Forelimb muscle (tissue), 1 donor: ENCODE measurements at regions not wholly inside any gene's neighbourhood (a gene's known extent, or its start where the extent isn't known, plus 50 kb on each side); places are given as distances from the start of the nearest gene placed in this dataset.
"Not testable (repeated sequence)": the region's sequence is repeated elsewhere in the genome, so short reads cannot be mapped to it uniquely, and the experiment has no call there.

ENCODE experiments used
- DNase-seq: peaks from one replicate; pipeline ENCODE4 v3.0.0-alpha.2; 2013; ENCODE audit warnings: low read depth

DNA sequence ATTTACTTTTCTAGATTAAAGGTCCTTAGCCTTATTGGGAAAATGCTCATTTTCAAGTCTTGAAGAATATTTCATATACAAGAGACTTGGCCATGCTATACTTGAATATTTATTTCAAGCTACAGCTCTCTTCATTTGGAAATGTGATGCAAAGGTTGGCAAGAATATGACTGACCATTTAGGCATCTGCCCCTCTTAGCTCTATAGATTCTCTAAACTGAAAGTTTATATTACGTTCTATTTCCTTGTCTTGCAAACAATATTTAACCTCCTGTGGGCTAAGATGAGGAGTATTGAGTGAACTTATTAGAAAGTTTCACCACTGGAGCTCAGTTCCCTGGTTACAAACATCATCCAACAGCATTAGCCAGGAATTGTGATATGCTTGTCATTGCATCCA, 593.1 kb downstream of the MAT2B start:
- DNase-seq, result no peak

DNA sequence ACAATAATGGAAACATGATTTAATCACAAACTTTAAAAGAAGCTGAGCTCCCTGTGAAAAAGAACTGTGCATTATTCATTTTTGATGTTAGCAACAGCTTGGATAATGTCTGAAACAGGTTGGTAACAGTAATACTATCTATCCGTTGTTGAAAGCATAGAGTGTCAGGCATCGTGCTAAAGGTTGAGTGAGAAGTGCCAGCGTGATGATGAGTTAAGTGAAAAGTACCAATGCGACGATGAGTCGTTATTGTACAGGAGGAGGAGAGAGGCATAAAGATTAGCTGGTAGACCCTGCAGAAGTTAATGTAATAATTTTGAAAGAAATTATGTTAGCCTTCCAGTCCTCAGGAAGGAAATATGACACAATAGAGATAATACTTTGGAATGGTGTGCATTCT, 593.6 kb downstream of the MAT2B start:
- DNase-seq, result no peak

- DNase-seq, result no peak
Measured at GRCh38 chr5:164115420-164115819, 610.0 kb downstream of the MAT2B start.

DNA sequence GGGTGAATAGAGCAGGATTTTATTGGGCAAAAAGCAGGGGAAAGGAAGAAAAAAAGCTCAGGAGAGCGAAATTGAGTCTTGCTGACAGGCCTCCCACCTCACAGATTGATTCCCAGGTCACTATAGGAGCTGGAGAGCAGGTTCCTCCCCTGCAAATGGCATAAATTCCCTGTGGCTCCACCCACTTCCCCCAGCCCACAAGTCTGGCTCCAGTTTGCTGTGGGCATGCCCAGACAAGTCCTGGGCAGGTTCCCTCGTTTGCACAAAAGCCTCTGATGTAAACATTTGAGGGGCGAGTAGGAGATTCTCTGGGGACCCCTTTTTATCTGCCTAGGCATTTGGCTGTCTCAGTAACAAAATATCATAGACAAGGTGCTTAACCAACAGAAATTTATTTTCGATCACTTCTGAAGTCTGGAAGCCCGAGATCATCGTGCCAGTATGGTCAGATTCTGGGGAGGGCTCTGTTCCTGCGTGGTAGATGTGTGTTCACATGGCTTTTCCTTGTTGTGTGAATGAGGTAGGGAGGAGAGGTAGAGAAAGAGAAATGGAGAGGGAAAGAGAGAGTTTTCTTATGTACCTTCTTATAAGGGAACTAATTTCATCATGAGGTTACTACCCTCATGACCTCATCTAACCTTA, 614.5 kb downstream of the MAT2B start:
- DNase-seq, result no peak

- DNase-seq, result no peak
Measured at GRCh38 chr5:164127527-164127926, 622.1 kb downstream of the MAT2B start.

DNA sequence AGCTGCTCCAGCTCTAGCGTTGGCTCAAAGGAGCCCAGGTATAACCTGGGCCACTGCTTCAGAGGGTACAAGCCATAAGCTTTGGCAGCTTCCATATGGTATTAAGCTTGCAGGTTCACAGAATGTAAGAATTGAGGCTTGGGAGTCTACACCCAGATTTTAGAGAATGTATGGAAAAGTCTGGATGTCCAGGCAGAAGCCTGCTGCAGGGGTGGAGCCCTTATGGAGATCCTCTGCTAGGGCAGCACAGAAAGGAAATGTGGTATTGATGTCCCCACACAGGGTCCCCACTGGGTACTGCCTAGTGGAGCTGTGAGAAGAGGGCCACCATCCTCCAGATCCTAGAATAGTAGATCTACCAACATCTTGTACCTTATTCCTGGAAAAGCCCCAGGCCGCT, 626.9 kb downstream of the MAT2B start:
- DNase-seq, result no peak

DNA sequence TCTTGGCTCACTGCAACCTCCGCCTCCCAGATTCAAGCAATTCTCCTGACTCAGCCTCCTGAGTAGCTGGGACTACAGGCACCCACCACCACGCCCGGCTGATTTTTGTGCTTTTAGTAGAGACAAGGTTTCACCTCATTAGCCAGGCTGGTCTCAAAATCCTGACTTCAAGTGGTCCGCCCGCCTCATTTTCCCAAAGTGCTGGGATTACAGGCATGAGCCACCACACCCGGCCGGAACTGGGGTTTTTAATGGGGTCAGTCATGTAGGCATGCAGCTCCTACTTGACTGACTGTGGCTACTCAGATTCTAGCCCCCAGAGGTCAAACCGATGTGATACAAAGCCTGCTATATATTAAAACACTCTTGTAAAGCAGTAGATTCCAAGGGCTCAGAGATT, 631.7 kb downstream of the MAT2B start:
- no peak for DNase-seq

- DNase-seq, result no peak
Measured at GRCh38 chr5:164139423-164139822, 634.0 kb downstream of the MAT2B start.

- no peak for DNase-seq
Measured at GRCh38 chr5:164145458-164145857, 640.0 kb downstream of the MAT2B start.

DNA sequence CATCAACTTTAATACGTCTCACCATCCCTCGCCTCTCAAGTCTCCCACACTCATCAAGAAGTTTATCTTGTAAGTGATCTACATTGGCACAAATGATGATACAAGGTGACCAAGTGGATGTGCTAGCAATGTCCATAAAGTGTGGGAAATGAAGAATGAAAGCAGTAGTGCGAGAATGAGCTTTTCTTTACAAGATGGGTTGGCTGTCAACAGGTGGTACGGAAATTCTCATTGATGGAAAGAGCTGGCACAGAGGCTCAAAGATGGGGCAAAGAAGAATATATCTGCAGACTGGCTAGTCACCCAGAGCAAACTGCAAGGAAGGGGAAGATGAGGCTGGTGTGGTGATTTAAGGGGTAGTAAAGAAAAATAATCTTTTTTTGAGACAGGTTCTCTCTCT, 640.8 kb downstream of the MAT2B start:
- no peak for DNase-seq

DNA sequence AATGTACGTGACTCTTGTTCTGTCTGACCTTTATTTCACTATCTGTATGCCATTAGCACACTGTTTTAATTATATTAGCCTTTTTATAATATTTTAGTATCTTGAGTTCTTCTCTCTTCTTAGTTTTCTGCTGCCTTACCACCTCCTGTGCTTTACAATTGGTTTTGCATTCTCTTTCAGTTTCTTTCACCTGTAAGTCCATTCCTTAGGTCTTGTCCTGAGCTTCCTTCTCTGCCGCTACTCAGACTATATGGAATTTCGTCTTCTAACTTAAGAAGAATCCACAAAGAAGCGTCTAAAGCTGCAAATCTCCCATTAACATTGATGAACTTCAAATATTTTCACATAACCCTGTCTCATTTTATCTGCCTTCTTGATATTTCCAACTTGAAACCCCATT, 642.9 kb downstream of the MAT2B start:
- no peak for DNase-seq

- DNase-seq, result not testable (repeated sequence)
Measured at GRCh38 chr5:164152539-164152938, 647.1 kb downstream of the MAT2B start.

DNA sequence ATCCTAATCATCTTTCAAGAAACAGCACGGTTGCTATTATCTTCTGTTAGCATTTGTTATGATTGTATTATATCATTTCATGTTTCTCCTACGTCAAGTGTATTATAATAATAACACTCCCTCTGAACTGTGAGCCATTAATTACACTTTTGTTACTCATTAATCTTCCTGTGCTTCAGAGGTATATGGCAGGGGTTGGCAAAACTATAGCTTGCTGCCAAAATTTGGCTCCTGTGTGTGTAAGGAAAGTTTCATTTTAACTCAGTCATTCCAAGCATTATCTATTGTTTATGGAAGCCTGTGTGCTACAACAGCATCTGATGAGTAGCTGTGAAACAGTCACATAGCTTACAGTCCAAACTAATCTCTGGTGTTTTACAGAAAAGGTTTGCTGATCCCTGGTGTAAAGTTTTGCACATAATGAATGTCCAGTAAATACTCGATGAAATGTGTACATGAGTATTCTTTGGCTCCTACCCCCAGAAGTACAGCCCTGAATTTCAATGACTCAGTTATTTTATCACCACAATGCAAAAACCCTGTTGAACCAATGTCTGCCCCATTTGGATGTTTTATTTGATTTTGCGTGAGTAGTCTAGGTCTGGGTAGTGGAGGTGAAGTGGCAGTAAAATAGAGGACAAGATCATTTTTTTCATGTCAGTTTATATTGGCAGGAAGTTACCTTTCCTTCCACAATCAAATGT, 648.2 kb downstream of the MAT2B start:
- no peak for DNase-seq

DNA sequence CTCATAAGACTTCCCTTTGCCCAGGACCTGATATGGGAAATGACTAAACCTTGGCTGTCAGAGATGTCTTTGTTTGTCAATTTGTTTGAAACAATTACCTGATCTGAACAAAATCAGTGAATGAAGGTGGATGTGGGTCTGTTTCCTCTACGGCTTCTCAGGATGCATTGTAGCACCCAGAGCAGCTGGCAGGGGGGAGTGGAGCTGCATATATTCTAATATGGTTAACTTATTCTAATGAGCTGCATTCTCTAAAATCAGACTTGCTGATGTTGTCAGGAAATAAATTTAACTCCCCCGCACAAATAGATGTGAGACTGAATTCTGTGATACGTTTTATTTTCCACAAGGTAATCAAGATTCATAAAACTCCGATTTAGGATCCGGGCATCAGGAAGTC, 665.4 kb downstream of the MAT2B start:
- no peak for DNase-seq

DNA sequence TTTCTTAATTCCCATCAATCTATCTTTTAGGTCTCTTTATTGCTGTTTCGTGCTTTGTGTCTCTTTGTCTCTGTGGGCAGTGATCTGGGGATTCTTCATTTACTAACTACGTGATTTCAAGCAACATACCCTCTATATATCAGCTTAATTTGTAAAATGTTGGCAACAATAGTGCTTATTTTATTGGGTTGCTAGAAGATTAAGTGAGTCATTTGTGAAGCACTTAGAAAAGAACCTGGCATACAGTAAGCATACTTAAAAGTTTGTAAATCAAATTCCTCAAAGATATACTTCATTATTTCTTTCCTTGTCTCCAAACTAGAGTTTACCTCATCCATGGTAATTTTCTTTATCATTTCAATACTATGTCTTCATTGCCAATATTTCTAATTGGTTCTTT, 669.7 kb downstream of the MAT2B start:
- no peak for DNase-seq

DNA sequence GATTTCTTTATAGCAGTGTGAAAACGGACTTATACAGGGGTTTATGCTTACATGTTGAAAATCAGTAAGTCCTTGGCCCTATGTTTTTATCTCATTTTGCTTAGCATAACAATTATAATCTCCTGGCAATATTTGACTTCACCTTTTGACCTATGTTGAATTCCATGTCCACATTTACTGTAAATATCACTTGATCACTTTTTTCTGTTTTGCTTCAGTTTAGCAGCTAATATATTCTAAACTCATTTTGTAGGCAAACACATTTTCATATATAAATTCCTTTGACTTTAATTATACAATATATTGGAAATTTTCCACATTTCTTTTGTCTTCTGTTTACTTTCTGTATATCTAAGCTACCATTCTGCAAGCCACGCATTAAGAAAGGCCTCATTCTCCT, 674.0 kb downstream of the MAT2B start:
- no peak for DNase-seq

DNA sequence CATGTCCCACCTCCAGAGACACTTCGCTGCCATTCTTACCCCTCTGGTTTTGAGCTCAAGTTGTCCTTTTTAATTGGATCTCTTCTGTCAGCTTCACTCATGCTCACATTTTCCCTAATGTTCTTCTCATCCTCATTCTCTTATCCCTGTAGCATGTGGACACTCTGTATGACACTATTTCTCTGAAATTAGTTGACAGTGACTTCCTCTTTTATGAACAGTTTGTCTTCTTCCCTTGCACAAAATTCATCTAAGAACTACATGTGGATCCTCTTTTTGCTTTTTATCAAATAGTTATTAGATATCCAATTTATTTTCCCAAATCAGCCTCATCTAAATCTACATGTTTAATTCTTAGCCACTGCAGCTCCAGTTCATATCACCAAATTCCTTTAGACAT, 676.2 kb downstream of the MAT2B start:
- no peak for DNase-seq

- no peak for DNase-seq
Measured at GRCh38 chr5:164184158-164184557, 678.7 kb downstream of the MAT2B start.

DNA sequence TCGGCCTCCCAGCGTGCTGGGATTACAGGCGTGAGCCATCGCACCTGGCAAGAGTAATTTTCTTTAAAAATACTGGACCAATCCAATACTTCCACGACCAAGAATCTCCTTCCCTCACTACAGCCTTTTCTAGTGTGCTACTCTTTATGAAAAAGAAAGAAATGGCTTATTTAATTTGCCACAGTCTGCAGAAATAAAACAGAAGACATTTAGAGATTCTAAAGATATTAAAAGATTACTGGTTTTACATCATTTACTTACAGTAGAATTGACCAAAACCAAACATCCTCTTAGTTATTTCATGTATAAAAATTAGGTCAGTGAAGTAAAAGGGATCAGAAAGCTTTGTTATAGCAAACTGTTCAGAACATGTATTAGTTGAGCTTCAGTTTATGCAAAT, 679.6 kb downstream of the MAT2B start:
- no peak for DNase-seq

DNA sequence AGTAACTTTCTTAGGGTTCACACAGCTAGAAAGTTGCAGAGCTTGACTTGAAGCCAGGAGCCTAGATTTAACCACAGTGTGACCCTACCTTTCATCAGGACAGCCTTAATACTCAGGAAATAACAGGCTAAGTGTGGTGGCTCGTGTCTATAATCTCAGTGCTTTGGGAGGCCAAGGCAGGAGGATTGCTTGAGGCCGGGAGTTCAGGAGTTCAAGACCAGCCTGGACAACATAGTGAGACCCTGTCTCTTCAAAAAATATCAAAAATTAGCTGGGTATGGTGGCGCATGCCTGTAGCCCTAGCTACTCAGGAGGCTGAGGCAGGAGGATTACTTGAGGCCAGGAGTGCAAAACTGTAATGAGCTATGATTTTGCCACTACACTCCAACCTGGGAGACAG, 681.1 kb downstream of the MAT2B start:
- no peak for DNase-seq

GRCh38 chr5:164187785-164188184, 682.4 kb downstream of the MAT2B start:
- no peak for DNase-seq

DNA sequence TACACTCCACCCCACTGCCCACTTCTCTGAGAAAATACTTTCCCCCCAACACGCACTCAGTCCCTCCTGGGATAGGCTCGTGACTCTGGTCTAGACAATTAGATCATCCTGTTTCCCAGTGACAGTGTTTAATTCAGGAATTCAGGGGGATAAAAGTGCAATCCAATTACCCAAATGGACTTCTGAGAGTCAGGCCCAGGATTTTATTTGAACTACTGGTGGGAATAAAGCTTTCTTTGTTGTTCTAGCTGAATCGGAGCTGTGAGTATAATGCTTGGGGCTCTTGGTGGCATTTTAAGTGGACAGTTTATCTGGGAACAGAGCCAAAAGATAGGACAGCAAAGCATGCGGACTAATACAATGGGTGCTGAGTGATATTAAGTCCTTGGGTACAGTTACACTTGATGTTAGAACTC, 683.3 kb downstream of the MAT2B start:
- no peak for DNase-seq

DNA sequence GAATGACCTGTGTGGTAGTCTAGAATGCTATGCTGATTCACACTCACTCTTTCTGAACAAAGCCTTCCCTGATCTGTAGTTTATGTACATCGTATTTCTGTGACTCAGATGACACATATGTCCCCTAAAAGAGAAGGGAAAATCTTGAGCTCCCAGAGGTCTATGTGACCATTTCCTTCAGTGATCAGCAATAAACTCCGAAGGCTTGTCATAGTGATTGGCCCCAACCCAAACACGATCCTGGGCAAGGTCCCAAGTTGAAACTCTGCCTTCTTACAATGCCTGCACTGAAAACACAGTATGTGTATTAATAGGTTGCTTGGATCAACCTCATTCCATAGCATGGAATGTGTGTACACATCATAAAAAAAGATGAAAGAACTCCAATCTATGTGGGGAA, 685.8 kb downstream of the MAT2B start:
- no peak for DNase-seq

GRCh38 chr5:164202338-164202737, 696.9 kb downstream of the MAT2B start:
- no peak for DNase-seq
